RWPE2 (cell line): ENCODE measurements at regions not wholly inside any gene's neighbourhood (a gene's known extent, or its start where the extent isn't known, plus 50 kb on each side); places are given as distances from the start of the nearest gene placed in this dataset.

Experiments
- ATAC-seq: fragments of 200-7000 bp; cut with Tn5 transposase; 3 replicates; pipeline ENCODE4 v1.9.1; 2021; ENCODE audit warnings: low read depth
- DNase-seq: peaks from one replicate; pipeline ENCODE4 v3.0.0-alpha.2; 2020; ENCODE audit warnings: low spot score
- H3K27ac ChIP-seq: fragments of 450-650 bp; 2 replicates; pipeline ENCODE4 v1.5.1; 2017; ENCODE audit warnings: mild to moderate bottlenecking; ENCODE audit not compliant: poor library complexity, severe bottlenecking
- H3K27me3 ChIP-seq: fragments of 250-450 bp; sonication (Bioruptor Pico); 2 replicates; pipeline ENCODE4 v1.5.1; 2021; ENCODE audit warnings: mild to moderate bottlenecking, moderate library complexity; ENCODE audit not compliant: insufficient read depth, poor library complexity, severe bottlenecking
- H3K36me3 ChIP-seq: fragments of 250-450 bp; sonication (Bioruptor Pico); 2 replicates; pipeline ENCODE4 v1.5.1; 2020; ENCODE audit warnings: low read depth, mild to moderate bottlenecking, moderate library complexity
- H3K4me1 ChIP-seq: fragments of 250-450 bp; sonication (Bioruptor Pico); 2 replicates; pipeline ENCODE4 v1.5.1; 2021; ENCODE audit warnings: mild to moderate bottlenecking, moderate library complexity; ENCODE audit not compliant: insufficient read depth, poor library complexity, severe bottlenecking
- H3K4me3 ChIP-seq: fragments of 250-450 bp; sonication (Bioruptor Pico); 2 replicates; pipeline ENCODE4 v1.5.1; 2021; ENCODE audit warnings: mild to moderate bottlenecking, moderate library complexity; ENCODE audit not compliant: severe bottlenecking
- H3K9me3 ChIP-seq: fragments of 250-450 bp; sonication (Bioruptor Pico); 2 replicates; pipeline ENCODE4 v1.5.1; 2021; ENCODE audit warnings: mild to moderate bottlenecking, moderate library complexity; ENCODE audit not compliant: severe bottlenecking
- TF ChIP-seq, protein P1 (sequence below): fragments of 450-650 bp; IDR thresholded peaks from one replicate; pipeline ENCODE4 v1.5.1; 2017; ENCODE audit warnings: mild to moderate bottlenecking, moderate library complexity; ENCODE audit not compliant: poor library complexity, severe bottlenecking

DNA sequence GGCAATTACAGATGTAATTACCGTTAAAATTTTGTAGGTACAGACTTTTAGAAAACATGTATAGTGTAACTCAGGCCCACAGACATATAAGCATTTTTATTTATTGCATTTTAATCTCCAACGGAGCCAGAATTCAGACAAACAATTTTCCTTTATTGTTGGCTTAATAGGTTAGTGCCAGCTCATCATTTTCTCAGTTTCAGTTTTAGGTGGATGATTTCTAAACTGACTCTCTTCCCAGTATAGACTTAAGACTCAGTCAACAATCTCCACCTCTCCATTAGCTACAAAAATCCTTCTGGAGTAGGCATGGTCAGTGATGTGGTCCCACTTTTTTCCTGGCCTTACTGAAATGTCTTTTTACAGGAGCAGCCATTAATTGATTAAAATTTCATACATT, 994.6 kb downstream of the TBL1XR1 start:
- no peak overlapping the region for H3K27ac ChIP-seq
- DNase-seq, result no peak
- no peaks in the 10 kb centered on the region for H3K4me1 ChIP-seq
- H3K27me3 ChIP-seq, result peaks cover 3% of the 10 kb centered on the region
- no peaks in the 10 kb centered on the region for H3K36me3 ChIP-seq
- H3K4me3 ChIP-seq, result no peak overlapping the region
- no peak for ATAC-seq
- no peaks in the 10 kb centered on the region for H3K9me3 ChIP-seq
- TF ChIP-seq, protein P1, sequence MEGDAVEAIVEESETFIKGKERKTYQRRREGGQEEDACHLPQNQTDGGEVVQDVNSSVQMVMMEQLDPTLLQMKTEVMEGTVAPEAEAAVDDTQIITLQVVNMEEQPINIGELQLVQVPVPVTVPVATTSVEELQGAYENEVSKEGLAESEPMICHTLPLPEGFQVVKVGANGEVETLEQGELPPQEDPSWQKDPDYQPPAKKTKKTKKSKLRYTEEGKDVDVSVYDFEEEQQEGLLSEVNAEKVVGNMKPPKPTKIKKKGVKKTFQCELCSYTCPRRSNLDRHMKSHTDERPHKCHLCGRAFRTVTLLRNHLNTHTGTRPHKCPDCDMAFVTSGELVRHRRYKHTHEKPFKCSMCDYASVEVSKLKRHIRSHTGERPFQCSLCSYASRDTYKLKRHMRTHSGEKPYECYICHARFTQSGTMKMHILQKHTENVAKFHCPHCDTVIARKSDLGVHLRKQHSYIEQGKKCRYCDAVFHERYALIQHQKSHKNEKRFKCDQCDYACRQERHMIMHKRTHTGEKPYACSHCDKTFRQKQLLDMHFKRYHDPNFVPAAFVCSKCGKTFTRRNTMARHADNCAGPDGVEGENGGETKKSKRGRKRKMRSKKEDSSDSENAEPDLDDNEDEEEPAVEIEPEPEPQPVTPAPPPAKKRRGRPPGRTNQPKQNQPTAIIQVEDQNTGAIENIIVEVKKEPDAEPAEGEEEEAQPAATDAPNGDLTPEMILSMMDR, result no peak

- H3K9me3 ChIP-seq, result no peaks in the 10 kb centered on the region
- no peaks in the 10 kb centered on the region for H3K36me3 ChIP-seq
- no peak overlapping the region for H3K27ac ChIP-seq
- no peak for ATAC-seq
- TF ChIP-seq, protein P1, result no peak
- H3K4me3 ChIP-seq, result no peak overlapping the region
- no peak for DNase-seq
- H3K27me3 ChIP-seq, result no peaks in the 10 kb centered on the region
- H3K4me1 ChIP-seq, result no peaks in the 10 kb centered on the region
Measured at GRCh38 chr3:176193032-176193730, 1004.1 kb downstream of the TBL1XR1 start.

GRCh38 chr3:176190755-176191154, 1006.5 kb downstream of the TBL1XR1 start:
- Histone ChIP-seq H3K27ac (no peak overlapping the region), H3K36me3 (no peaks in the 10 kb centered on the region), H3K9me3 (no peaks in the 10 kb centered on the region), H3K27me3 (no peaks in the 10 kb centered on the region), H3K4me3 (no peak overlapping the region), H3K4me1 (no peaks in the 10 kb centered on the region)
- ATAC-seq (no peak), DNase-seq (no peak)
- TF ChIP-seq, protein P1, result no peak

DNA sequence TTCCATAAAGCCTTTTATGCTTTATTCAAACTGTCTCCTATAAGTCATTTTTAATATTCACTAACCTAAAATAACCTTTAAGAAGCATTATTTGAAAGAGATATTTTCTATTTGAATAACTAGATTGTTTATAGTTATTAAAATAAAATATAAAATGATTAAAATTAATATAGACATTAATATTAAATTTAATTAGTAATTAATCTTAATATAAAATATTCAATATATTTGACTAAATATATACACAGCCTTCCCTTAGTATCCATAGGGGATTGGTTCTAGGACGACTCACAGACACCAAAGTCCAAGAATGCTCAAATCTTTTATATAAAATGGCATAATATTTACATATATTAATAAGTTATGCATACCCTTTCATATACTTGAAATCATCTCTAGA, 1014.1 kb downstream of the TBL1XR1 start:
- Histone ChIP-seq H3K4me3 (no peak overlapping the region), H3K36me3 (no peaks in the 10 kb centered on the region), H3K27me3 (no peaks in the 10 kb centered on the region), H3K9me3 (no peaks in the 10 kb centered on the region), H3K4me1 (no peaks in the 10 kb centered on the region), H3K27ac (no peak overlapping the region)
- DNase-seq (no peak), ATAC-seq (no peak)
- TF ChIP-seq, protein P1, result no peak

- Histone ChIP-seq H3K4me3 (no peak overlapping the region), H3K27ac (no peak overlapping the region), H3K9me3 (no peaks in the 10 kb centered on the region), H3K36me3 (no peaks in the 10 kb centered on the region), H3K27me3 (no peaks in the 10 kb centered on the region), H3K4me1 (no peaks in the 10 kb centered on the region)
- DNase-seq (no peak), ATAC-seq (no peak)
- TF ChIP-seq, protein P1, result no peak
Measured at GRCh38 chr3:176174060-176174459, 1023.2 kb downstream of the TBL1XR1 start.
